ENCODE measurements at regions not wholly inside any gene's neighbourhood (a gene's known extent, or its start where the extent isn't known, plus 50 kb on each side); places are given as distances from the start of the nearest gene placed in this dataset.

DNA sequence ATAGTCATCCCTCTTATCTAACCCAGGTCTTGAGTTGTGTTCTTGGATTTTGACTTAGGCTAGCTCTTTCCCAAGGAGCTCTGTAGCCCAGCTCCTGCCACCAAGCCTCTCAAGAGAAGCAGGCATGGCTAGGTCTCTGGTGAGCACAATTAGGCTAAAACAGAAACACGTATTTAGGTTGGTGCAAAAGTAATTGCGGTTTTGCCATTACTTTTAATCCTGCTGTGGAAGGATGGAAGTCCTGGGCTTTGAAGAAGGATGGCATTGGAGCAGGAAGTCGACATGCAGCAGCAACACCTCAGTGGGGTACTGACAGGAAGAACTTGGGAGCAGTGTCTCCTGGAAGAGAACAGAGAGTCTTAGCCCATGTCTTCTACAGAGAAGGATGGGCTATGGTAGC lies 80.0 kb upstream of the CCDC190 start:
- H3K27me3 ChIP-seq (ENCODE audit: insufficient read depth, poor library complexity, severe bottlenecking): peaks cover 6% of the 10 kb centered on the region
- H3K4me3 ChIP-seq (replicated peaks; ENCODE audit: insufficient read depth, low read length): no peak overlapping the region
- TF ChIP-seq GABPA (IDR thresholded peaks at IDR 0.05; ENCODE audit: low read depth) (no peak), SPI1 (IDR thresholded peaks at IDR 0.05; ENCODE audit: borderline replicate concordance, low read depth) (no peak), POLR2AphosphoS5 (IDR thresholded peaks at IDR 0.05; ENCODE audit: low read depth) (no peak)
- TF ChIP-seq, protein P1, sequence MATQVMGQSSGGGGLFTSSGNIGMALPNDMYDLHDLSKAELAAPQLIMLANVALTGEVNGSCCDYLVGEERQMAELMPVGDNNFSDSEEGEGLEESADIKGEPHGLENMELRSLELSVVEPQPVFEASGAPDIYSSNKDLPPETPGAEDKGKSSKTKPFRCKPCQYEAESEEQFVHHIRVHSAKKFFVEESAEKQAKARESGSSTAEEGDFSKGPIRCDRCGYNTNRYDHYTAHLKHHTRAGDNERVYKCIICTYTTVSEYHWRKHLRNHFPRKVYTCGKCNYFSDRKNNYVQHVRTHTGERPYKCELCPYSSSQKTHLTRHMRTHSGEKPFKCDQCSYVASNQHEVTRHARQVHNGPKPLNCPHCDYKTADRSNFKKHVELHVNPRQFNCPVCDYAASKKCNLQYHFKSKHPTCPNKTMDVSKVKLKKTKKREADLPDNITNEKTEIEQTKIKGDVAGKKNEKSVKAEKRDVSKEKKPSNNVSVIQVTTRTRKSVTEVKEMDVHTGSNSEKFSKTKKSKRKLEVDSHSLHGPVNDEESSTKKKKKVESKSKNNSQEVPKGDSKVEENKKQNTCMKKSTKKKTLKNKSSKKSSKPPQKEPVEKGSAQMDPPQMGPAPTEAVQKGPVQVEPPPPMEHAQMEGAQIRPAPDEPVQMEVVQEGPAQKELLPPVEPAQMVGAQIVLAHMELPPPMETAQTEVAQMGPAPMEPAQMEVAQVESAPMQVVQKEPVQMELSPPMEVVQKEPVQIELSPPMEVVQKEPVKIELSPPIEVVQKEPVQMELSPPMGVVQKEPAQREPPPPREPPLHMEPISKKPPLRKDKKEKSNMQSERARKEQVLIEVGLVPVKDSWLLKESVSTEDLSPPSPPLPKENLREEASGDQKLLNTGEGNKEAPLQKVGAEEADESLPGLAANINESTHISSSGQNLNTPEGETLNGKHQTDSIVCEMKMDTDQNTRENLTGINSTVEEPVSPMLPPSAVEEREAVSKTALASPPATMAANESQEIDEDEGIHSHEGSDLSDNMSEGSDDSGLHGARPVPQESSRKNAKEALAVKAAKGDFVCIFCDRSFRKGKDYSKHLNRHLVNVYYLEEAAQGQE (IDR thresholded peaks at IDR 0.05; ENCODE audit: insufficient replicate concordance, low read depth): no peak
- TF ChIP-seq, protein P2, sequence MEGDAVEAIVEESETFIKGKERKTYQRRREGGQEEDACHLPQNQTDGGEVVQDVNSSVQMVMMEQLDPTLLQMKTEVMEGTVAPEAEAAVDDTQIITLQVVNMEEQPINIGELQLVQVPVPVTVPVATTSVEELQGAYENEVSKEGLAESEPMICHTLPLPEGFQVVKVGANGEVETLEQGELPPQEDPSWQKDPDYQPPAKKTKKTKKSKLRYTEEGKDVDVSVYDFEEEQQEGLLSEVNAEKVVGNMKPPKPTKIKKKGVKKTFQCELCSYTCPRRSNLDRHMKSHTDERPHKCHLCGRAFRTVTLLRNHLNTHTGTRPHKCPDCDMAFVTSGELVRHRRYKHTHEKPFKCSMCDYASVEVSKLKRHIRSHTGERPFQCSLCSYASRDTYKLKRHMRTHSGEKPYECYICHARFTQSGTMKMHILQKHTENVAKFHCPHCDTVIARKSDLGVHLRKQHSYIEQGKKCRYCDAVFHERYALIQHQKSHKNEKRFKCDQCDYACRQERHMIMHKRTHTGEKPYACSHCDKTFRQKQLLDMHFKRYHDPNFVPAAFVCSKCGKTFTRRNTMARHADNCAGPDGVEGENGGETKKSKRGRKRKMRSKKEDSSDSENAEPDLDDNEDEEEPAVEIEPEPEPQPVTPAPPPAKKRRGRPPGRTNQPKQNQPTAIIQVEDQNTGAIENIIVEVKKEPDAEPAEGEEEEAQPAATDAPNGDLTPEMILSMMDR (IDR thresholded peaks at IDR 0.05; ENCODE audit: insufficient read depth, low read length): no peak
- DNase-seq (ENCODE audit: low read depth in 1 of 2, low spot score in 1 of 2): no peak
- H3K27ac ChIP-seq (replicated peaks): no peak overlapping the region

DNA sequence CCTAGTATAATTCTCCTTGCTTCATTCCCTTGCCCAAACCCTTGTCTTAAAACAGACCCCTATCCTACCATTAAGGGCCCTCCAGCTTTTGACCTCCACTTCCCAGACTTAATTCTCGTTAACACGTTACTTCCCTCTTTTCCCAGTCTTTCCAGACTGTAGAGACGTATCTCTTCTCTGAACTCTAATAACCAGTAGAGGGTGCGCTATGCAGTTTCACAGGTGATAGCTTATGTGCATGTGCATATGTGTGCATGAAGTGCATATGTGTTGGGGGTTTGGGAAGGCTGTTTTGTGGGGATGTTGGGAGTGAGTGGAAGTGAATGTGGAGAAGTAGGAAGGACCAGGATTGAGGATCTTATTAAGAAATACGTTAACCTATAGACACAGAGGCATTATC lies 78.1 kb upstream of the CCDC190 start:
- TF ChIP-seq, protein P2 (IDR thresholded peaks at IDR 0.05; ENCODE audit: insufficient read depth, low read length): no peak
- no peak for TF ChIP-seq SPI1 (IDR thresholded peaks at IDR 0.05; ENCODE audit: borderline replicate concordance, low read depth)
- TF ChIP-seq, protein P1 (IDR thresholded peaks at IDR 0.05; ENCODE audit: insufficient replicate concordance, low read depth): no peak
- TF ChIP-seq GABPA (IDR thresholded peaks at IDR 0.05; ENCODE audit: low read depth): no peak
- no peak for TF ChIP-seq POLR2AphosphoS5 (IDR thresholded peaks at IDR 0.05; ENCODE audit: low read depth)

DNA sequence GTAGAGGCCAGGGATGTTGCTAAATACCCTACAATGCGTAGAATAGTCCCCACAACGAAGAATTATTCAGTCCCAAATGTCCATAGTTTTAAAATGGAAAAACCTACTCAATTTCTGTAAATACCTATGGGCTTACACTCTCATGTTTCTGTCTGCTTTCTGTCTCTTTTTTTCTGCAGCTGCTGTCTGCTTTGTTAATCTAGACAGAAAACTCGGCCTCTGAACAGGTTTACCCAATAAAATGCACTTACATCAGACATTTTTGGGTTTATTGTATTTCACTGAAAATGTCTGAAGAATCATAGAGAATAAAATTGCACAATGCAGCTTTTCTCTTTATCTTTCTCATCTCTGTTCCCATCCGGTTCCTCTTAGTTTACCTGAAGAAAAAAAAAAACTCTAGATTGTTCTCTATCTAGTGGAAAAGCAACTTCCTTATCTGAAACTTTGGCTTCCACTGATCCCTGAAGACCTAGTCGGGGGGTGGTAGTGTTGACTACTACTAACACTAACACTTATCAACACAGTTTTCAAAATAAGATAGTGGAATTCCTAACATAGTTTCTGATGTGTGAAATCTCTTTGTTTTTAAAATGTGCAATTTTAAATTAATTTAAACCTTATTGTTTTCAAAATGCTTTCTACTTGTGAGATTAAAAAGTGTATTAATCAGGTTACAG lies 76.9 kb upstream of the CCDC190 start:
- H3K4me3 ChIP-seq (replicated peaks; ENCODE audit: insufficient read depth, low read length): no peak overlapping the region
- DNase-seq (ENCODE audit: low read depth in 1 of 2, low spot score in 1 of 2): peak in 1 of 2 experiments; percentile 61
- H3K27ac ChIP-seq (replicated peaks): no peak overlapping the region
- peaks cover 6% of the 10 kb centered on the region for H3K27me3 ChIP-seq (ENCODE audit: insufficient read depth, poor library complexity, severe bottlenecking)
- TF ChIP-seq, protein P2 (IDR thresholded peaks at IDR 0.05; ENCODE audit: insufficient read depth, low read length): no peak
- TF ChIP-seq, protein P1 (IDR thresholded peaks at IDR 0.05; ENCODE audit: insufficient replicate concordance, low read depth): no peak
- TF ChIP-seq GABPA (IDR thresholded peaks at IDR 0.05; ENCODE audit: low read depth) (no peak), POLR2AphosphoS5 (IDR thresholded peaks at IDR 0.05; ENCODE audit: low read depth) (no peak), SPI1 (IDR thresholded peaks at IDR 0.05; ENCODE audit: borderline replicate concordance, low read depth) (no peak)

More for the DNA sequence above, 78.1 kb upstream of the CCDC190 start:
- DNase-seq (ENCODE audit: low read depth in 1 of 2, low spot score in 1 of 2): no peak
- H3K27me3 ChIP-seq (ENCODE audit: insufficient read depth, poor library complexity, severe bottlenecking): peaks cover 6% of the 10 kb centered on the region
- no peak overlapping the region for H3K27ac ChIP-seq (replicated peaks)
- no peak overlapping the region for H3K4me3 ChIP-seq (replicated peaks; ENCODE audit: insufficient read depth, low read length)
